Thyroid gland (tissue), 4 donors: ENCODE measurements at regions not wholly inside any gene's neighbourhood (a gene's known extent, or its start where the extent isn't known, plus 50 kb on each side); places are given as distances from the start of the nearest gene placed in this dataset.

Experiments
- DNase-seq, 2 donors: peaks; one replicate each; pipeline ENCODE4 v3.0.0-alpha.2; 2019
- H3K27ac ChIP-seq, 3 donors: fragments of 200-600 bp; sonication (generic); 1 replicate in 2 of 3; 2 replicates in 1 of 3; pipeline ENCODE4 v1.5.1; 2016 to 2019; ENCODE audit warnings: mild to moderate bottlenecking in 1 of 3, moderate library complexity in 1 of 3
- H3K27me3 ChIP-seq: fragments of 200-600 bp; sonication (generic); one replicate; pipeline ENCODE4 v1.5.1; 2019
- H3K36me3 ChIP-seq, 2 donors: fragments of 200-600 bp; sonication (generic); one replicate each; pipeline ENCODE4 v1.5.1; 2016 to 2019
- H3K4me1 ChIP-seq, 2 donors: fragments of 200-600 bp; sonication (generic); one replicate each; pipeline ENCODE4 v1.5.1; 2017 to 2019
- H3K4me3 ChIP-seq, 3 donors: fragments of 200-600 bp; sonication (generic); replicated peaks in 1 of 3; 1 replicate in 2 of 3; 2 replicates in 1 of 3; pipeline ENCODE4 v1.5.1; 2016; ENCODE audit warnings: mild to moderate bottlenecking in 1 of 3
- H3K9me3 ChIP-seq: fragments of 200-600 bp; sonication (generic); one replicate; pipeline ENCODE4 v1.5.1; 2017
- POLR2A ChIP-seq, 2 donors: fragments of 450-650 bp; IDR thresholded peaks; one replicate each; pipeline ENCODE4 v1.6.1; 2017; ENCODE audit warnings: antibody characterized with exemption in 2 of 2, mild to moderate bottlenecking in 2 of 2, moderate library complexity in 1 of 2
- WGBS, 2 donors: methylation state at CpG; one replicate each; pipeline ENCODE4 v1.1.5; 2017; 5-methylcytosine and 5-hydroxymethylcytosine counted together
- intact Hi-C: fragments of 100-400 bp; cut with DNase I; formaldehyde crosslinking; loops from one replicate; pipeline ENCODE4 v1.15.1; 2023
- TF ChIP-seq, protein P1 (sequence below), 6 experiments: fragments of 200-600 bp in 3 of 6; fragments of 450-650 bp in 3 of 6; sonication (generic) in 3 of 6; IDR thresholded peaks; one replicate each; pipeline ENCODE4 v1.5.1; 2016 to 2019; ENCODE audit warnings: antibody characterized with exemption in 6 of 6, mild to moderate bottlenecking in 2 of 6, inconsistent platforms in 1 of 6, moderate library complexity in 1 of 6

GRCh38 chr7:148486937-148487336, 103.6 kb upstream of the C7orf33 start:
- Histone ChIP-seq H3K36me3 (no peaks in the 10 kb centered on the region), H3K4me1 (no peaks in the 10 kb centered on the region), H3K27me3 (no peaks in the 10 kb centered on the region), H3K9me3 (no peaks in the 10 kb centered on the region), H3K27ac (no peak overlapping the region), H3K4me3 (no peak overlapping the region)
- 94 to 96% methylated on average over 7 of the region's 7 CpGs for WGBS, 2 donors
- no peak for DNase-seq
- TF ChIP-seq, protein P1, sequence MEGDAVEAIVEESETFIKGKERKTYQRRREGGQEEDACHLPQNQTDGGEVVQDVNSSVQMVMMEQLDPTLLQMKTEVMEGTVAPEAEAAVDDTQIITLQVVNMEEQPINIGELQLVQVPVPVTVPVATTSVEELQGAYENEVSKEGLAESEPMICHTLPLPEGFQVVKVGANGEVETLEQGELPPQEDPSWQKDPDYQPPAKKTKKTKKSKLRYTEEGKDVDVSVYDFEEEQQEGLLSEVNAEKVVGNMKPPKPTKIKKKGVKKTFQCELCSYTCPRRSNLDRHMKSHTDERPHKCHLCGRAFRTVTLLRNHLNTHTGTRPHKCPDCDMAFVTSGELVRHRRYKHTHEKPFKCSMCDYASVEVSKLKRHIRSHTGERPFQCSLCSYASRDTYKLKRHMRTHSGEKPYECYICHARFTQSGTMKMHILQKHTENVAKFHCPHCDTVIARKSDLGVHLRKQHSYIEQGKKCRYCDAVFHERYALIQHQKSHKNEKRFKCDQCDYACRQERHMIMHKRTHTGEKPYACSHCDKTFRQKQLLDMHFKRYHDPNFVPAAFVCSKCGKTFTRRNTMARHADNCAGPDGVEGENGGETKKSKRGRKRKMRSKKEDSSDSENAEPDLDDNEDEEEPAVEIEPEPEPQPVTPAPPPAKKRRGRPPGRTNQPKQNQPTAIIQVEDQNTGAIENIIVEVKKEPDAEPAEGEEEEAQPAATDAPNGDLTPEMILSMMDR (IDR thresholded peaks at IDR 0.05), result no peak
- no peak for TF ChIP-seq POLR2A (IDR thresholded peaks at IDR 0.05)
- intact Hi-C loops, result no loop called here

GRCh38 chr7:148487912-148488311, 102.7 kb upstream of the C7orf33 start:
- DNase-seq, result no peak
- WGBS, 2 donors, result 60 to 62% methylated on average over 4 of the region's 4 CpGs
- TF ChIP-seq, protein P1 (IDR thresholded peaks at IDR 0.05), result no peak
- TF ChIP-seq POLR2A (IDR thresholded peaks at IDR 0.05), result no peak
- H3K27me3 ChIP-seq, result no peaks in the 10 kb centered on the region
- H3K27ac ChIP-seq, result no peak overlapping the region
- no peak overlapping the region for H3K4me3 ChIP-seq
- H3K36me3 ChIP-seq, result no peaks in the 10 kb centered on the region
- intact Hi-C loops, result no loop called here
- H3K9me3 ChIP-seq, result no peaks in the 10 kb centered on the region
- H3K4me1 ChIP-seq, result no peaks in the 10 kb centered on the region

- intact Hi-C loops, result no loop called here
- H3K4me3 ChIP-seq, result no peak overlapping the region
- H3K27ac ChIP-seq, result no peak overlapping the region
- no peaks in the 10 kb centered on the region for H3K9me3 ChIP-seq
- no peaks in the 10 kb centered on the region for H3K27me3 ChIP-seq
- no peaks in the 10 kb centered on the region for H3K36me3 ChIP-seq
- no peak for DNase-seq
- no peaks in the 10 kb centered on the region for H3K4me1 ChIP-seq
- WGBS, 2 donors, result 71 to 75% methylated on average over 6 of the region's 6 CpGs
- no peak for TF ChIP-seq POLR2A (IDR thresholded peaks at IDR 0.05)
- TF ChIP-seq, protein P1 (IDR thresholded peaks at IDR 0.05), result no peak
Measured at GRCh38 chr7:148489678-148490077, 100.9 kb upstream of the C7orf33 start.

DNA sequence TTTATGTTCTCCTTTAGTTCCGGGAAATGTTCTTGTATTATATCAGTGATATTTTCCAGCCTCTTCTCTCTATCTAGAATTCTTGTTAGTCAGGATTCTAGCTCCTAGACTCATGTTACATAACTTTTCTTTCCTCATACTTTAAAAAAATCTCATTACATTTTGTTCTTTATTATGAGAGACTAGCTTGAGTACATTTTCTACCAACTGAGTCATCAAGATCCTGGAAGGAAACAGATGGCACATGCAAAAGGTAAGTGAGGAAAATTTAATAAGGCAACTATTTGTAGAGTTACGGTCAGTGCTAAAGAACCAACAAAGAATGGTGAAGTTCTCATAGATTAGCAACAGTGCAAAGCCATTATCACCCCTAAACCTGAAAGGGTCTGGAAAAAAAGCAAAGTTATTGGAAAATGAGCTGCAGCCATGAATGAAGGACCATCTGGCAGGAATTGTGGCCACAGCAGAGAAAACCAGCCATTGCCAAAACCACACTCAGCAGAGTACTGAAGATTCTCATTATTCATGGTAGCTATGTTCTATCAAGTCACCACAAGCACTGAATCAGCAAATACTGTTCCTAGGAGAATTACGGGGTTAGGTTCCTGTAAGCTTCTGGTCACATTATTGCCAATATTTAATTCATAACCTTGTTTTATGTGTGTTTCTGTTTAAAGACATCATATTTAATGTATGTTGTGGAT, 98.3 kb upstream of the C7orf33 start:
- Histone ChIP-seq H3K9me3 (no peaks in the 10 kb centered on the region), H3K27ac (no peak overlapping the region), H3K4me1 (no peaks in the 10 kb centered on the region), H3K27me3 (no peaks in the 10 kb centered on the region), H3K36me3 (no peaks in the 10 kb centered on the region), H3K4me3 (no peak overlapping the region)
- TF ChIP-seq, protein P1 (IDR thresholded peaks at IDR 0.05), result no peak
- no peak for TF ChIP-seq POLR2A (IDR thresholded peaks at IDR 0.05)
- DNase-seq, result no peak
- 93 to 95% methylated on average over 3 of the region's 3 CpGs for WGBS, 2 donors
- intact Hi-C loops, result no loop called here

- no peaks in the 10 kb centered on the region for H3K4me1 ChIP-seq
- no peak for DNase-seq
- WGBS, 2 donors, result 91 to 96% methylated on average over 4 of the region's 4 CpGs
- no peak overlapping the region for H3K4me3 ChIP-seq
- H3K36me3 ChIP-seq, result no peaks in the 10 kb centered on the region
- H3K27me3 ChIP-seq, result no peaks in the 10 kb centered on the region
- no peak overlapping the region for H3K27ac ChIP-seq
- no peak for TF ChIP-seq POLR2A (IDR thresholded peaks at IDR 0.05)
- TF ChIP-seq, protein P1 (IDR thresholded peaks at IDR 0.05), result no peak
- intact Hi-C loops, result no loop called here
- H3K9me3 ChIP-seq, result no peaks in the 10 kb centered on the region
Measured at GRCh38 chr7:148495605-148496004, 95.0 kb upstream of the C7orf33 start.
